HepG2 (cell line): ENCODE measurements at regions not wholly inside any gene's neighbourhood (a gene's known extent, or its start where the extent isn't known, plus 50 kb on each side); places are given as distances from the start of the nearest gene placed in this dataset.

Source experiments
- ATAD3A ChIP-seq: sonication (generic); formaldehyde crosslinking; IDR thresholded peaks from 2 replicates; pipeline ENCODE4 v1.4.0; 2020; ENCODE audit warnings: missing genetic modification reagents
- GMEB1 ChIP-seq: sonication (generic); formaldehyde crosslinking; IDR thresholded peaks from 2 replicates; pipeline ENCODE4 v1.5.1; 2020; ENCODE audit warnings: missing genetic modification reagents, mild to moderate bottlenecking, borderline replicate concordance
- IKZF4 ChIP-seq: sonication (generic); formaldehyde crosslinking; IDR thresholded peaks from 2 replicates; pipeline ENCODE4 v1.5.1; 2020; ENCODE audit warnings: borderline replicate concordance, mild to moderate bottlenecking, low read depth, missing genetic modification reagents; ENCODE audit errors: not compliant biosample characterization
- PHF21A ChIP-seq: sonication (generic); formaldehyde crosslinking; IDR thresholded peaks from 2 replicates; pipeline ENCODE4 v1.5.0; 2020; ENCODE audit warnings: mild to moderate bottlenecking, missing genetic modification reagents
- PRDM15 ChIP-seq: sonication (generic); formaldehyde crosslinking; IDR thresholded peaks from 2 replicates; pipeline ENCODE4 v1.4.0; 2020; ENCODE audit warnings: missing genetic modification reagents
- ZNF451 ChIP-seq: sonication (generic); formaldehyde crosslinking; IDR thresholded peaks from 2 replicates; pipeline ENCODE4 v1.5.0; 2020; ENCODE audit warnings: mild to moderate bottlenecking, missing genetic modification reagents
- ZNF841 ChIP-seq: sonication (generic); formaldehyde crosslinking; IDR thresholded peaks from 2 replicates; pipeline ENCODE4 v1.8.1; 2023; ENCODE audit warnings: missing genetic modification reagents, borderline replicate concordance
- ZNF883 ChIP-seq: sonication (generic); formaldehyde crosslinking; IDR thresholded peaks from 2 replicates; pipeline ENCODE4 v1.5.1; 2020; ENCODE audit warnings: mild to moderate bottlenecking, missing genetic modification reagents; ENCODE audit errors: not compliant biosample characterization
- TF ChIP-seq, protein P1 (sequence below): IDR thresholded peaks from 2 replicates; pipeline ENCODE4 v1.6.1; 2018; ENCODE audit warnings: missing genetic modification reagents, mild to moderate bottlenecking, missing compliant biosample characterization

DNA sequence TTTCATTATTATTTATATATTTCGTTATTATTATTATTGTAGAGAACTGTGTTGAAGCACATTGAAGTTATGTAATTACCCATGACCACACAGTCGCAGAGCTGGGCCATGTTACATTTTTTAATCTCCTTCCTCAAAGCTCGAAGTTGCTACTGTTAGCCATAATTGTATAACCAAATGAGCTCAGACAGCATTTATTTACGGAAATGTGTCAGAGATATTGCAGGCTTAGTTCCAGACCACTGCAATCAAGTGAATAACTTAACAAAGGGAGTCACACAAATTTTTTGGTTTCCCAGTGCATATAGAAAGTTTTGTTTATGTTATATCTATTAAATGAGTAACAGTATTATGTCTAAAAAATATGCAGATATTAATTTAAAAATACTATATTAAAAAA, 147.1 kb upstream of the SLITRK1 start (continued):
- no peak for TF ChIP-seq PRDM15 (CRISPR knock-in tag)
- TF ChIP-seq, protein P1, sequence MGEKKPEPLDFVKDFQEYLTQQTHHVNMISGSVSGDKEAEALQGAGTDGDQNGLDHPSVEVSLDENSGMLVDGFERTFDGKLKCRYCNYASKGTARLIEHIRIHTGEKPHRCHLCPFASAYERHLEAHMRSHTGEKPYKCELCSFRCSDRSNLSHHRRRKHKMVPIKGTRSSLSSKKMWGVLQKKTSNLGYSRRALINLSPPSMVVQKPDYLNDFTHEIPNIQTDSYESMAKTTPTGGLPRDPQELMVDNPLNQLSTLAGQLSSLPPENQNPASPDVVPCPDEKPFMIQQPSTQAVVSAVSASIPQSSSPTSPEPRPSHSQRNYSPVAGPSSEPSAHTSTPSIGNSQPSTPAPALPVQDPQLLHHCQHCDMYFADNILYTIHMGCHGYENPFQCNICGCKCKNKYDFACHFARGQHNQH (CRISPR knock-in tag) = no peak
- no peak for TF ChIP-seq GMEB1 (CRISPR knock-in tag)
- TF ChIP-seq PHF21A (CRISPR knock-in tag) = no peak
- no peak for TF ChIP-seq ZNF451 (CRISPR knock-in tag)
- TF ChIP-seq ZNF883 (CRISPR knock-in tag) = no peak
- TF ChIP-seq ZNF841 (CRISPR knock-in tag) = no peak
- no peak for TF ChIP-seq IKZF4 (CRISPR knock-in tag)
- TF ChIP-seq ATAD3A (CRISPR knock-in tag) = no peak
- TF ChIP-seq, all 625 proteins: peak for 0
